PC-9 (cell line): ENCODE measurements at regions not wholly inside any gene's neighbourhood (a gene's known extent, or its start where the extent isn't known, plus 50 kb on each side); places are given as distances from the start of the nearest gene placed in this dataset.
"Not testable (repeated sequence)": the region's sequence is repeated elsewhere in the genome, so short reads cannot be mapped to it uniquely, and the experiment has no call there.

ENCODE experiments used
- BruUV-seq: library from RNA; stranded (reverse); fragments of 400-500 nt; replicated peaks from 2 replicates; lab custom pipeline; 2021; lab: Mats Ljungman, UMichigan
- CTCF ChIA-PET: fragments of 300-600 bp; sonication (Branson Sonifier 250); formaldehyde crosslinking; loops from one replicate; lab custom pipeline; 2022; ENCODE audit warnings: antibody characterized with exemption; lab: Charles Lee
- POLR2A ChIA-PET: fragments of 300-600 bp; sonication (Branson Sonifier 250); formaldehyde crosslinking; loops from one replicate; lab custom pipeline; 2022; ENCODE audit warnings: antibody characterized with exemption; ENCODE audit not compliant: unreplicated experiment; lab: Charles Lee
- DNase-seq, 2 experiments: peaks; one replicate each; pipeline versions ENCODE4 v3.0.0 to v3.0.0-alpha.2; 2015 to 2022; ENCODE audit warnings: mixed read lengths in 1 of 2
- H2AFZ ChIP-seq: fragments of 200-600 bp; sonication (generic); 2 replicates; pipeline ENCODE4 v1.8.1; 2017; ENCODE audit warnings: antibody characterized with exemption
- H3F3A ChIP-seq: fragments of 200-600 bp; sonication (generic); 2 replicates; pipeline ENCODE4 v1.8.1; 2017; ENCODE audit warnings: antibody characterized with exemption, mild to moderate bottlenecking, low read depth; ENCODE audit not compliant: insufficient read depth
- H3K27ac ChIP-seq: fragments of 200-600 bp; sonication (generic); 2 replicates; pipeline ENCODE4 v1.6.1; 2016; ENCODE audit warnings: mixed run types
- H3K27me3 ChIP-seq: fragments of 200-600 bp; sonication (generic); 2 replicates; pipeline ENCODE4 v1.6.1; 2016; ENCODE audit warnings: low read depth, mixed run types; ENCODE audit not compliant: insufficient read depth
- H3K36me3 ChIP-seq: fragments of 200-600 bp; sonication (generic); 2 replicates; pipeline ENCODE4 v1.6.1; 2016; ENCODE audit warnings: low read depth, mixed run types
- H3K4me1 ChIP-seq: fragments of 200-600 bp; sonication (generic); replicated peaks from 2 replicates; pipeline ENCODE4 v1.6.1; 2016; ENCODE audit warnings: mixed run types; ENCODE audit not compliant: insufficient read depth
- H3K4me2 ChIP-seq: fragments of 200-600 bp; sonication (generic); 2 replicates; pipeline ENCODE4 v1.6.1; 2017; ENCODE audit warnings: mixed run types
- H3K4me3 ChIP-seq: fragments of 200-600 bp; sonication (generic); 2 replicates; pipeline ENCODE4 v1.6.1; 2016; ENCODE audit warnings: mixed run types
- H3K79me2 ChIP-seq: fragments of 200-600 bp; sonication (generic); 2 replicates; pipeline ENCODE4 v1.6.1; 2017; ENCODE audit warnings: low read depth, mixed run types
- H3K9me2 ChIP-seq: fragments of 200-600 bp; sonication (generic); 2 replicates; pipeline ENCODE4 v1.8.1; 2017; ENCODE audit warnings: mild to moderate bottlenecking; ENCODE audit not compliant: insufficient read depth
- H3K9me3 ChIP-seq: fragments of 200-600 bp; sonication (generic); 2 replicates; pipeline ENCODE4 v1.8.1; 2016; ENCODE audit warnings: low read depth; ENCODE audit not compliant: insufficient read depth
- H4K20me1 ChIP-seq: fragments of 200-600 bp; sonication (generic); 2 replicates; pipeline ENCODE4 v1.8.1; 2017; ENCODE audit not compliant: insufficient read depth
- EZH2 ChIP-seq: fragments of 200-600 bp; sonication (generic); IDR thresholded peaks from 2 replicates; pipeline ENCODE4 v1.8.0; 2017; ENCODE audit warnings: antibody characterized with exemption, low read depth
- intact Hi-C: fragments of 100-400 bp; cut with micrococcal nuclease; formaldehyde crosslinking; loops from one replicate; pipeline ENCODE4 v1.10.0; 2022; ENCODE audit not compliant: unreplicated experiment
- TF ChIP-seq, protein P1 (sequence below): fragments of 200-600 bp; sonication (generic); conservative IDR thresholded peaks from 2 replicates; pipeline ENCODE4 v1.6.1; 2017; ENCODE audit warnings: mixed run types, antibody characterized with exemption, mild to moderate bottlenecking, moderate library complexity

- CTCF ChIA-PET = no interaction called here
- Histone ChIP-seq H2AFZ (no peak overlapping the region), H3K9me3 (no peaks in the 10 kb centered on the region), H3K4me1 (0 out of 2 replicates have a peak, but pooled peaks cover 7% of the 10 kb centered on the region), H3K79me2 (no peaks in the 10 kb centered on the region), H3K27ac (no peak overlapping the region), H3K4me2 (no peak overlapping the region), H3K9me2 (no peaks in the 10 kb centered on the region), H4K20me1 (no peaks in the 10 kb centered on the region), H3K27me3 (no peaks in the 10 kb centered on the region), H3K36me3 (no peaks in the 10 kb centered on the region), H3K4me3 (no peak overlapping the region), H3F3A (no peaks in the 10 kb centered on the region)
- POLR2A ChIA-PET = no interaction called here
- no peak for DNase-seq
- intact Hi-C loops = no loop called here
- TF ChIP-seq, protein P1, sequence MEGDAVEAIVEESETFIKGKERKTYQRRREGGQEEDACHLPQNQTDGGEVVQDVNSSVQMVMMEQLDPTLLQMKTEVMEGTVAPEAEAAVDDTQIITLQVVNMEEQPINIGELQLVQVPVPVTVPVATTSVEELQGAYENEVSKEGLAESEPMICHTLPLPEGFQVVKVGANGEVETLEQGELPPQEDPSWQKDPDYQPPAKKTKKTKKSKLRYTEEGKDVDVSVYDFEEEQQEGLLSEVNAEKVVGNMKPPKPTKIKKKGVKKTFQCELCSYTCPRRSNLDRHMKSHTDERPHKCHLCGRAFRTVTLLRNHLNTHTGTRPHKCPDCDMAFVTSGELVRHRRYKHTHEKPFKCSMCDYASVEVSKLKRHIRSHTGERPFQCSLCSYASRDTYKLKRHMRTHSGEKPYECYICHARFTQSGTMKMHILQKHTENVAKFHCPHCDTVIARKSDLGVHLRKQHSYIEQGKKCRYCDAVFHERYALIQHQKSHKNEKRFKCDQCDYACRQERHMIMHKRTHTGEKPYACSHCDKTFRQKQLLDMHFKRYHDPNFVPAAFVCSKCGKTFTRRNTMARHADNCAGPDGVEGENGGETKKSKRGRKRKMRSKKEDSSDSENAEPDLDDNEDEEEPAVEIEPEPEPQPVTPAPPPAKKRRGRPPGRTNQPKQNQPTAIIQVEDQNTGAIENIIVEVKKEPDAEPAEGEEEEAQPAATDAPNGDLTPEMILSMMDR = no peak
- TF ChIP-seq EZH2 = no peak
- no TSS peak for BruUV-seq
Measured at GRCh38 chr17:62140836-62141235, 75.8 kb upstream of the MED13 start.

GRCh38 chr17:62140376-62140775, 75.3 kb upstream of the MED13 start:
- Histone ChIP-seq H3K79me2 (no peaks in the 10 kb centered on the region), H3K36me3 (no peaks in the 10 kb centered on the region), H3K9me2 (no peaks in the 10 kb centered on the region), H2AFZ (no peak overlapping the region), H4K20me1 (no peaks in the 10 kb centered on the region), H3K27me3 (no peaks in the 10 kb centered on the region), H3K4me2 (no peak overlapping the region), H3K4me1 (0 out of 2 replicates have a peak, but pooled peaks cover 7% of the 10 kb centered on the region), H3K9me3 (no peaks in the 10 kb centered on the region), H3K4me3 (no peak overlapping the region), H3F3A (no peaks in the 10 kb centered on the region), H3K27ac (no peak overlapping the region)
- no peak for TF ChIP-seq EZH2
- TF ChIP-seq, protein P1 = no peak
- POLR2A ChIA-PET = no interaction called here
- intact Hi-C loops = no loop called here
- no TSS peak for BruUV-seq
- no peak for DNase-seq
- CTCF ChIA-PET = interaction anchor here (0.6 kb wide), 1 partner anchor 21 kb away, joined by 5 read pairs; no protein-coding TSS in a partner anchor

DNA sequence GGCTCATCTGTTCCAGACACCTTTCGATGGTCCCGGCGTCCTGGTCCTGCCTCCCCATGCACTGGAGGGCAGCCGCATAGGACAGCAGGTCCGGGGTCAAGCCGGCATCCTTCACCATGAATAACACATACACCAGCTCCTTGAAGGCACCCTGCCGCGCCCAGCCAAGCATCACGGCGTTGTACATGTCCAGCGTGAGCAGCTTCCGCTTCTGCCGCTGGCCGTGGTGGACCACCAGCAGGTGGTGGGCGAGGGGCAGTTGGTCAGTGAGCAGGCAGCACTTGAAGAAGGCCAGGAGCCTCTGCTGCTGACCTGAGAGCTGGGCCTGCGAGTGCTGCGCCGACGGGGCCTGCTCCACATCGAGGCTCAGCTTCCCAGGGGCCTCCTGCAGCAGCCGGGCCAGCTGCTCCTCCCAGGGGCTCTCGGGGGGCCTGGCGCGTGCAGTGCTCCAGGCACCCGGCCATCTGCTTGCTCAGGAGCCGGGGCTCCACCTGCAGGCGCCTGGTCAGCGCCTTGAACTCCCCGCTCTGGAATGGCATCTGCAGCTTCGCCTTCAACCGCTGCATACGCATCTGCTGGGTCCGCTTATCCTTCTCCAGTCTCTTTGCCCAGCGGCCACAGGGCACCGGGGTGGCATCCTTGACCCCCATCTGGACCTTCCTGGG, 74.7 kb upstream of the MED13 start:
- H2AFZ ChIP-seq, H3K27ac ChIP-seq, POLR2A ChIA-PET, H3K9me3 ChIP-seq, BruUV-seq, H3K79me2 ChIP-seq, H3K9me2 ChIP-seq, H3K27me3 ChIP-seq, H3K36me3 ChIP-seq, H3K4me1 ChIP-seq, H3K4me2 ChIP-seq, H3K4me3 ChIP-seq, intact Hi-C loops, H3F3A ChIP-seq, H4K20me1 ChIP-seq, DNase-seq: not testable (repeated sequence)
- CTCF ChIA-PET = interaction anchor here (0.6 kb wide), 1 partner anchor 22 kb away, joined by 5 read pairs; no protein-coding TSS in a partner anchor

GRCh38 chr17:62139141-62139540, 74.1 kb upstream of the MED13 start:
- BruUV-seq = no TSS peak
- Histone ChIP-seq H3K9me3 (no peaks in the 10 kb centered on the region), H3K27me3 (no peaks in the 10 kb centered on the region), H3K36me3 (no peaks in the 10 kb centered on the region), H3K9me2 (no peaks in the 10 kb centered on the region), H3K79me2 (no peaks in the 10 kb centered on the region), H2AFZ (no peak overlapping the region), H3K4me2 (no peak overlapping the region), H4K20me1 (no peaks in the 10 kb centered on the region), H3F3A (no peaks in the 10 kb centered on the region), H3K27ac (no peak overlapping the region), H3K4me1 (0 out of 2 replicates have a peak, but pooled peaks cover 7% of the 10 kb centered on the region), H3K4me3 (no peak overlapping the region)
- no peak for TF ChIP-seq EZH2
- TF ChIP-seq, protein P1 = no peak
- ChIA-PET CTCF (no interaction called here), POLR2A (no interaction called here)
- intact Hi-C loops = no loop called here
- no peak for DNase-seq

GRCh38 chr17:62138676-62139121, 73.6 kb upstream of the MED13 start:
- H3K4me2 ChIP-seq, H3K27ac ChIP-seq, intact Hi-C loops, H3K79me2 ChIP-seq, H3F3A ChIP-seq, H3K27me3 ChIP-seq, POLR2A ChIA-PET, H3K9me3 ChIP-seq, H4K20me1 ChIP-seq, H3K9me2 ChIP-seq, H3K4me3 ChIP-seq, H3K36me3 ChIP-seq, H3K4me1 ChIP-seq, DNase-seq, H2AFZ ChIP-seq, CTCF ChIA-PET, BruUV-seq: not testable (repeated sequence)
